WTC11 (cell line): ENCODE measurements at regions not wholly inside any gene's neighbourhood (a gene's known extent, or its start where the extent isn't known, plus 50 kb on each side); places are given as distances from the start of the nearest gene placed in this dataset.

ENCODE experiments used
- ATAC-seq: fragments of 200-7000 bp; cut with Tn5 transposase; 2 replicates; pipeline ENCODE4 v1.10.0; 2021; ENCODE audit warnings: mild to moderate bottlenecking, moderate library complexity
- CTCF ChIA-PET: fragments of 300-600 bp; sonication (Branson Sonifier 250); formaldehyde crosslinking; loops from one replicate; lab custom pipeline; 2021; ENCODE audit warnings: antibody characterized with exemption; lab: Charles Lee
- POLR2A ChIA-PET: fragments of 350-600 bp; sonication (Branson Sonifier 250); formaldehyde crosslinking; loops from one replicate; lab custom pipeline; 2021; ENCODE audit warnings: antibody characterized with exemption; lab: Charles Lee
- DNase-seq: peaks from one replicate; pipeline ENCODE4 v3.0.0; 2021; ENCODE audit warnings: low spot score
- H3K27ac Mint-ChIP-seq: 2 replicates; pipeline ENCODE4 v1.8.0; 2021; ENCODE audit warnings: mixed read lengths
- H3K27me3 Mint-ChIP-seq: 2 replicates; pipeline ENCODE4 v1.8.0; 2021; ENCODE audit warnings: low read depth, mild to moderate bottlenecking, moderate library complexity, mixed read lengths
- H3K36me3 Mint-ChIP-seq: 2 replicates; pipeline ENCODE4 v1.8.0; 2021; ENCODE audit warnings: mixed read lengths
- H3K4me1 Mint-ChIP-seq: 2 replicates; pipeline ENCODE4 v1.8.0; 2022; ENCODE audit warnings: mixed read lengths
- H3K4me3 Mint-ChIP-seq: 2 replicates; pipeline ENCODE4 v1.8.0; 2021; ENCODE audit warnings: mild to moderate bottlenecking, moderate library complexity, mixed read lengths
- H3K9me3 Mint-ChIP-seq: 2 replicates; pipeline ENCODE4 v1.8.0; 2021; ENCODE audit warnings: mixed read lengths
- ATF2 ChIP-seq: sonication (generic); formaldehyde crosslinking; IDR thresholded peaks from 2 replicates; pipeline ENCODE4 v1.8.1; 2022; ENCODE audit warnings: low read depth, missing genetic modification reagents, borderline replicate concordance
- CBFB ChIP-seq: sonication (generic); formaldehyde crosslinking; IDR thresholded peaks from 2 replicates; pipeline ENCODE4 v1.8.1; 2022; ENCODE audit warnings: mild to moderate bottlenecking, low read depth, missing genetic modification reagents
- CDX4 ChIP-seq: fragments of 250-450 bp; sonication (Bioruptor Pico); IDR thresholded peaks from 2 replicates; pipeline ENCODE4 v1.9.0; 2021; ENCODE audit warnings: moderate library complexity, mild to moderate bottlenecking, inconsistent platforms, borderline replicate concordance
- ETV6 ChIP-seq: sonication (generic); formaldehyde crosslinking; IDR thresholded peaks from 2 replicates; pipeline ENCODE4 v1.8.1; 2022; ENCODE audit warnings: mild to moderate bottlenecking, missing genetic modification reagents
- FOXP1 ChIP-seq: sonication (generic); formaldehyde crosslinking; IDR thresholded peaks from 2 replicates; pipeline ENCODE4 v1.8.0; 2022; ENCODE audit warnings: missing genetic modification reagents, mild to moderate bottlenecking, moderate library complexity, borderline replicate concordance
- GRHL2 ChIP-seq: fragments of 250-450 bp; sonication (Bioruptor Pico); IDR thresholded peaks from 2 replicates; pipeline ENCODE4 v1.8.0; 2022; ENCODE audit warnings: mild to moderate bottlenecking, moderate library complexity; ENCODE audit not compliant: insufficient replicate concordance, severe bottlenecking
- IRF1 ChIP-seq: sonication (generic); formaldehyde crosslinking; IDR thresholded peaks from 2 replicates; pipeline ENCODE4 v1.8.0; 2023; ENCODE audit warnings: missing genetic modification reagents
- IRF2 ChIP-seq: sonication (generic); formaldehyde crosslinking; IDR thresholded peaks from 2 replicates; pipeline ENCODE4 v1.8.0; 2022; ENCODE audit warnings: low read depth, missing genetic modification reagents, borderline replicate concordance
- JUN ChIP-seq: sonication (generic); formaldehyde crosslinking; IDR thresholded peaks from 2 replicates; pipeline ENCODE4 v1.8.0; 2023; ENCODE audit warnings: mild to moderate bottlenecking, missing genetic modification reagents
- KAT7 ChIP-seq: sonication (generic); formaldehyde crosslinking; IDR thresholded peaks from 2 replicates; pipeline ENCODE4 v1.8.1; 2023; ENCODE audit warnings: missing genetic modification reagents, mild to moderate bottlenecking, borderline replicate concordance
- MAX ChIP-seq: sonication (generic); formaldehyde crosslinking; IDR thresholded peaks from 2 replicates; pipeline ENCODE4 v1.8.0; 2022; ENCODE audit warnings: mild to moderate bottlenecking, missing genetic modification reagents
- MLX ChIP-seq: sonication (generic); formaldehyde crosslinking; IDR thresholded peaks from 2 replicates; pipeline ENCODE4 v1.8.1; 2023; ENCODE audit warnings: mild to moderate bottlenecking, missing genetic modification reagents, moderate library complexity
- MXD4 ChIP-seq: fragments of 250-450 bp; sonication (Bioruptor Pico); IDR thresholded peaks from 2 replicates; pipeline ENCODE4 v1.8.0; 2021; ENCODE audit warnings: mild to moderate bottlenecking, moderate library complexity, borderline replicate concordance
- NFATC4 ChIP-seq: fragments of 250-450 bp; sonication (Bioruptor Pico); IDR thresholded peaks from 2 replicates; pipeline ENCODE4 v1.9.0; 2021; ENCODE audit warnings: mild to moderate bottlenecking
- PREB ChIP-seq: sonication (generic); formaldehyde crosslinking; IDR thresholded peaks from 2 replicates; pipeline ENCODE4 v1.8.1; 2022; ENCODE audit warnings: mild to moderate bottlenecking, missing genetic modification reagents, moderate library complexity, borderline replicate concordance
- SMAD4 ChIP-seq: sonication (generic); formaldehyde crosslinking; IDR thresholded peaks from 2 replicates; pipeline ENCODE4 v1.8.0; 2022; ENCODE audit warnings: mild to moderate bottlenecking, missing genetic modification reagents
- TP53 ChIP-seq: sonication (generic); formaldehyde crosslinking; IDR thresholded peaks from 2 replicates; pipeline ENCODE4 v1.8.1; 2023; ENCODE audit warnings: mild to moderate bottlenecking, missing genetic modification reagents
- ZNF263 ChIP-seq: sonication (generic); formaldehyde crosslinking; IDR thresholded peaks from 2 replicates; pipeline ENCODE4 v1.8.1; 2022; ENCODE audit warnings: low read depth, mild to moderate bottlenecking, moderate library complexity, missing genetic modification reagents
- ZNF281 ChIP-seq: sonication (generic); formaldehyde crosslinking; IDR thresholded peaks from 2 replicates; pipeline ENCODE4 v1.8.0; 2023; ENCODE audit warnings: mild to moderate bottlenecking, missing genetic modification reagents
- ZNF396 ChIP-seq: fragments of 250-450 bp; sonication (Bioruptor Pico); IDR thresholded peaks from 2 replicates; pipeline ENCODE4 v1.8.0; 2021; ENCODE audit warnings: mild to moderate bottlenecking, moderate library complexity, borderline replicate concordance
- ZNF423 ChIP-seq: fragments of 250-450 bp; sonication (Bioruptor Pico); IDR thresholded peaks from 2 replicates; pipeline ENCODE4 v2.1.2; 2022; ENCODE audit warnings: mild to moderate bottlenecking, moderate library complexity
- ZNF532 ChIP-seq: fragments of 250-450 bp; sonication (Bioruptor Pico); IDR thresholded peaks from 2 replicates; pipeline ENCODE4 v1.9.0; 2021; ENCODE audit warnings: mild to moderate bottlenecking, borderline replicate concordance

- TF ChIP-seq ZNF281 (no peak), TP53 (CRISPR knock-in tag) (no peak), MLX (CRISPR knock-in tag) (no peak), PREB (CRISPR knock-in tag) (no peak), MXD4 (CRISPR knock-in tag) (no peak), ETV6 (CRISPR knock-in tag) (no peak), NFATC4 (CRISPR knock-in tag) (no peak), ZNF423 (no peak), CDX4 (CRISPR knock-in tag) (no peak), CBFB (CRISPR knock-in tag) (no peak), GRHL2 (CRISPR knock-in tag) (no peak)
- TF ChIP-seq, all 79 proteins: peak for 0
These were observed 1179.6 kb downstream of the AMY1C start (continued) for GRCh38 chr1:104929280-104929679.

GRCh38 chr1:104932030-104932915 lies 1182.6 kb downstream of the AMY1C start:
- H3K4me1 Mint-ChIP-seq = peaks cover 5% of the 10 kb centered on the region
- DNase-seq (no peak), ATAC-seq (no peak)
- no peaks in the 10 kb centered on the region; the same call in 1 of the 2 replicates for H3K27me3 Mint-ChIP-seq
- H3K9me3 Mint-ChIP-seq = peaks cover 8% of the 10 kb centered on the region; the same call in 1 of the 2 replicates
- H3K36me3 Mint-ChIP-seq = no peaks in the 10 kb centered on the region
- no peak overlapping the region for H3K27ac Mint-ChIP-seq
- ChIA-PET CTCF (no interaction called here), POLR2A (interaction anchor here (0.5 kb wide), 1 partner anchor 195 kb away, joined by 3 read pairs; no protein-coding TSS in a partner anchor)
- H3K4me3 Mint-ChIP-seq = no peak overlapping the region
- TF ChIP-seq ZNF263 (no peak), MAX (no peak), ZNF532 (no peak), ETV6 (CRISPR knock-in tag) (no peak), SMAD4 (no peak), ATF2 (CRISPR knock-in tag) (no peak), IRF2 (no peak), FOXP1 (no peak), JUN (CRISPR knock-in tag) (no peak), ZNF396 (no peak), KAT7 (CRISPR knock-in tag) (no peak), IRF1 (CRISPR knock-in tag) (no peak)
